WI38 (cell line): ENCODE measurements at regions not wholly inside any gene's neighbourhood (a gene's known extent, or its start where the extent isn't known, plus 50 kb on each side); places are given as distances from the start of the nearest gene placed in this dataset.

Experiments
- H3K4me3 ChIP-seq: 2 replicates; pipeline ENCODE4 v1.5.1; 2011; ENCODE audit warnings: low read depth, mild to moderate bottlenecking, control low read depth, low read length
- TF ChIP-seq, protein P1 (sequence below): IDR thresholded peaks from 2 replicates; pipeline ENCODE4 v1.5.1; 2012; ENCODE audit warnings: low read depth, mild to moderate bottlenecking, control low read depth, low read length

GRCh38 chr21:15495965-15496364 is 233.8 kb upstream of the USP25 start:
- no peak overlapping the region for H3K4me3 ChIP-seq
- TF ChIP-seq, protein P1, sequence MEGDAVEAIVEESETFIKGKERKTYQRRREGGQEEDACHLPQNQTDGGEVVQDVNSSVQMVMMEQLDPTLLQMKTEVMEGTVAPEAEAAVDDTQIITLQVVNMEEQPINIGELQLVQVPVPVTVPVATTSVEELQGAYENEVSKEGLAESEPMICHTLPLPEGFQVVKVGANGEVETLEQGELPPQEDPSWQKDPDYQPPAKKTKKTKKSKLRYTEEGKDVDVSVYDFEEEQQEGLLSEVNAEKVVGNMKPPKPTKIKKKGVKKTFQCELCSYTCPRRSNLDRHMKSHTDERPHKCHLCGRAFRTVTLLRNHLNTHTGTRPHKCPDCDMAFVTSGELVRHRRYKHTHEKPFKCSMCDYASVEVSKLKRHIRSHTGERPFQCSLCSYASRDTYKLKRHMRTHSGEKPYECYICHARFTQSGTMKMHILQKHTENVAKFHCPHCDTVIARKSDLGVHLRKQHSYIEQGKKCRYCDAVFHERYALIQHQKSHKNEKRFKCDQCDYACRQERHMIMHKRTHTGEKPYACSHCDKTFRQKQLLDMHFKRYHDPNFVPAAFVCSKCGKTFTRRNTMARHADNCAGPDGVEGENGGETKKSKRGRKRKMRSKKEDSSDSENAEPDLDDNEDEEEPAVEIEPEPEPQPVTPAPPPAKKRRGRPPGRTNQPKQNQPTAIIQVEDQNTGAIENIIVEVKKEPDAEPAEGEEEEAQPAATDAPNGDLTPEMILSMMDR: no peak

GRCh38 chr21:15496911-15497310 is 232.9 kb upstream of the USP25 start:
- TF ChIP-seq, protein P1: no peak

GRCh38 chr21:15498455-15498854 is 231.3 kb upstream of the USP25 start:
- TF ChIP-seq, protein P1: no peak
- H3K4me3 ChIP-seq: no peak overlapping the region

More at GRCh38 chr21:15496911-15497310, 232.9 kb upstream of the USP25 start:
- H3K4me3 ChIP-seq: no peak overlapping the region

- H3K4me3 ChIP-seq: no peak overlapping the region
- TF ChIP-seq, protein P1: no peak
Measured at GRCh38 chr21:15506086-15506485, 223.7 kb upstream of the USP25 start.

DNA sequence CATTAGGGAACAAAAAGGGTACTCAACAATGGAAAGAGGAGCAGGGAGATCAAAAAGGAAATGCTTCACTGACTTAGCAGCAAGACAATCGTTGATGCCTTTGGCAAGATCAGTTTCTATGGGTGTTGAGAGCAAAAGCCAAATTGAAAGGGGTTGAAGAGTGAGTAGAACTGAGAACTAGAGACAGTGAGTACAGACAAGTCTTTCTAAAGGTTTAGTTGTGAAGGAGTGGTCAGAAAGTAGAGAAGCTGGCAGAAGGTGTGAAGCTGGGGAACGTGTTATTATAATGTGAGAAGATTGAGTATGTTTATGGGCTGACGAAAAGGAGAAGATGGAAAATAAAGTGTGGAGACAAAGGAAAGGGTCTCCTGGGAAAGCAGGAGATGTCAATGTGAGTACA is 221.2 kb upstream of the USP25 start:
- H3K4me3 ChIP-seq: no peak overlapping the region
- TF ChIP-seq, protein P1: no peak

DNA sequence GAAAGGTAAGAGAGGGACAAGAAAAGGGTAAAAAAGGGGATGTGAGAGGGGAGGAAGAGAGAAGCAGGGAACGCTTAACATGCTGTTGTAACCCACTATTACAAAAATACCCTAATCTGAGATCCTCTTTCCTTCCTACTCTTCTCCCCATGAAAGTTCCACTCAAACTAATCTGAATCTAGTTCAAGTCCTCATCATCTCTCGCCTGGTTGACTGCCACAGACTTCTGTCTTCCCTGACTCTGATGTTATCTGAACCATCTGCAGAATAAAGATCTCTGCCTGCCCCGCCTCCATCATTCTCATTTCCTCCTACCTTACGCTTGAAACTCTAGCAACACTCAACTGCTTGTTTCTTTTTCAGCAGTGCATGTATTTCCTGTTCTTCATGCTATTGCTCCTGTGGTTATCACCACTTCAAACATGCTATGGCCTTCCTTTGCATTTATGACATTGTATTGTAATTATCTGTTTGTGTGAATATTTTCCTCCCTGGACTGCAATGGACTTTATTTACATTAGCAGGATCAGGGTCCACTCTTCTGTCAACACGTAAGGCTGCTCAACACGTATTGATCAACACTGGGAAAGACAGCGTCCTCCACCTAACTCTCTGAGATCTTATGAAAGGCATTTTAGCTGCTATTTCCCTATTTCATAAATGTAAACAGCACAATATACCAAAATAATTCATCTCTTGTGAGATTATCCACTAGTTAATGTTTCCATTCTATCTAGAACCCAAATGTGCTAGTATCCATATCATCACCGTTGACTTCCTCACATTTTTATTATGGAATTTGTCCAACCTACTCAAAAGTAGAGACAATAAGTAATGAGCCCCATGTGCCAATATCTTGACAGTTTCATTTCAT is 215.5 kb upstream of the USP25 start:
- TF ChIP-seq, protein P1: no peak

DNA sequence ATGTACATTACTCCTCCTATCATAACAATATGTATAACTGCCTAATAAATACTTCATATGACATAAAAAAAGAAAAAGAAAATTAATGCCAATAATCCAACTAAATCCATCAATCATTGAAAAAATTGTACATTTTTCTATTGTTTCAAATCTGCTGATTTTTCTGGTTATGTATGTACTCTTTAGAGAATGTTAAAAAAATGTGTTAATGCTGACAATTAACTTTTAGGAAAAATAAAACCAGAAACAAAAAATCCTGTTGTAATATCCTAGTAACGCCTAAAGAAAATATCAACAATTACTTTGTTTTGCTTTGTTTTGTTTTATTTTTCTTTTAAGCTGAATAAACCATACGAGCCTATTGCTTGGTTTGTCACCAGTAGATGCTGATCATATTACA is 213.9 kb upstream of the USP25 start:
- TF ChIP-seq, protein P1: no peak
- no peak overlapping the region for H3K4me3 ChIP-seq

More for the DNA sequence above, 215.5 kb upstream of the USP25 start:
- H3K4me3 ChIP-seq: no peak overlapping the region
